Middle frontal gyrus (tissue), 1 donor: ENCODE measurements at regions not wholly inside any gene's neighbourhood (a gene's known extent, or its start where the extent isn't known, plus 50 kb on each side); places are given as distances from the start of the nearest gene placed in this dataset.

Experiments
- DNase-seq: peaks from one replicate; pipeline ENCODE4 v3.0.0-alpha.2; 2015; ENCODE audit warnings: low spot score; ENCODE audit errors: extremely low spot score

GRCh38 chrX:20433388-20433775 lies 166.7 kb upstream of the RPS6KA3 start:
- no peak for DNase-seq

- DNase-seq: no peak
Observed at GRCh38 chrX:20432746-20433387, 166.2 kb upstream of the RPS6KA3 start.

- no peak for DNase-seq
Observed at GRCh38 chrX:20432048-20432447, 165.3 kb upstream of the RPS6KA3 start.

- DNase-seq: no peak
Observed at GRCh38 chrX:20431486-20431885, 164.8 kb upstream of the RPS6KA3 start.

- no peak for DNase-seq
Observed at GRCh38 chrX:20427173-20427770, 160.6 kb upstream of the RPS6KA3 start.

GRCh38 chrX:20421697-20422096 lies 155.0 kb upstream of the RPS6KA3 start:
- DNase-seq: no peak

GRCh38 chrX:20421275-20421674 lies 154.6 kb upstream of the RPS6KA3 start:
- no peak for DNase-seq

GRCh38 chrX:20420058-20420457 lies 153.3 kb upstream of the RPS6KA3 start:
- no peak for DNase-seq

- DNase-seq: no peak
Observed at GRCh38 chrX:20418379-20419150, 151.9 kb upstream of the RPS6KA3 start.

GRCh38 chrX:20414762-20415445 lies 148.2 kb upstream of the RPS6KA3 start:
- DNase-seq: no peak

- no peak for DNase-seq
Observed at GRCh38 chrX:20414066-20414465, 147.4 kb upstream of the RPS6KA3 start.

GRCh38 chrX:20412871-20413486 lies 146.3 kb upstream of the RPS6KA3 start:
- no peak for DNase-seq

GRCh38 chrX:20410540-20410939 lies 143.8 kb upstream of the RPS6KA3 start:
- no peak for DNase-seq

- DNase-seq: no peak
Observed at GRCh38 chrX:20409991-20410390, 143.3 kb upstream of the RPS6KA3 start.

GRCh38 chrX:20402956-20403355 lies 136.2 kb upstream of the RPS6KA3 start:
- DNase-seq: no peak

GRCh38 chrX:20399728-20400414 lies 133.2 kb upstream of the RPS6KA3 start:
- DNase-seq: no peak

GRCh38 chrX:20397587-20397986 lies 130.9 kb upstream of the RPS6KA3 start:
- no peak for DNase-seq

- DNase-seq: no peak
Observed at GRCh38 chrX:20394451-20394850, 127.7 kb upstream of the RPS6KA3 start.

- no peak for DNase-seq
Observed at GRCh38 chrX:20393944-20394343, 127.2 kb upstream of the RPS6KA3 start.

- DNase-seq: no peak
Observed at GRCh38 chrX:20388594-20388993, 121.9 kb upstream of the RPS6KA3 start.

GRCh38 chrX:20383477-20383876 lies 116.8 kb upstream of the RPS6KA3 start:
- DNase-seq: no peak
